ENCODE measurements at regions not wholly inside any gene's neighbourhood (a gene's known extent, or its start where the extent isn't known, plus 50 kb on each side); places are given as distances from the start of the nearest gene placed in this dataset.

DNA sequence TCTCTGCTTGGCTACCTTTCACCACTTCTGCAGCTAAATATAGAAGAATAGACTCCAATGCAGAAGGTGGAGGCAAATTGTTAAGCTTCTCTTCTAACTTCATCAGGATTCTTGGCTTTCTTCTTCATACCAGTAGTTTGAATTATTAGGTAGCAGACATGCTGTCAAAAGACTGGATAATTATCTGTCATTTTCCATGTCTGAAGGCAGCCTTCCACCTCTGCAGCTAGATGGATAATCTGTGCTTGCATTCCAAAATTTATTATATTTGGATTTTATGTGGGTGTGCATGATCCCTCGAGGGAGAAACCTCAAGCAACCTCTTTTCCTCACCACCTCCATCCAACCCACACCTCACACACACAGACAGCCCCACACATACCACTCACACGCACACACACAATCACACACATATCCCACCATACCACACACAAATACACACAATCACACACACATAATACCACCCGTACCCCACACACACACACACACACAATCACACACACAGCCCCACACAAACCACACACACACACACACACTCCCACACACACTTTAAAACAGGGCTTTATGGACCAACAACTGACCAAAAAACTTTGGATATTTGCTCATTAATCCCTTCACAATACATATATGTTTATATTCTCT is 145.0 kb downstream of the C7orf25 start:
- TF ChIP-seq CHD2 (IDR thresholded peaks at IDR 0.05; ENCODE audit: low read depth, low read length) (no peak), YY1 (IDR thresholded peaks at IDR 0.05; ENCODE audit: borderline replicate concordance in 1 of 3, control insufficient read depth in 1 of 3, extremely low read depth in 1 of 3, insufficient read depth in 3 of 3, insufficient read length in 1 of 3, insufficient replicate concordance in 2 of 3, low read depth in 1 of 3, low read length in 2 of 3) (no peak), ZNF785 (CRISPR knock-in tag; IDR thresholded peaks at IDR 0.05) (no peak), TBL1XR1 (IDR thresholded peaks at IDR 0.05; ENCODE audit: low read length in 2 of 2) (no peak), EP300 (IDR thresholded peaks at IDR 0.05; ENCODE audit: low read length) (no peak), POLR2A (conservative IDR thresholded peaks at IDR 0.05) (no peak), HNRNPUL1 (IDR thresholded peaks at IDR 0.05; ENCODE audit: low read length) (no peak), GTF2A2 (tag; IDR thresholded peaks at IDR 0.05) (no peak), FOXA3 (CRISPR knock-in tag; conservative IDR thresholded peaks at IDR 0.05 in 1 of 2, IDR thresholded peaks at IDR 0.05 in 1 of 2) (no peak), MYC (IDR thresholded peaks at IDR 0.05; ENCODE audit: low read depth, low read length) (no peak), MYC (CRISPR knock-in tag; IDR thresholded peaks at IDR 0.05; ENCODE audit: borderline replicate concordance, low read depth) (no peak)
- TF ChIP-seq, protein P1, sequence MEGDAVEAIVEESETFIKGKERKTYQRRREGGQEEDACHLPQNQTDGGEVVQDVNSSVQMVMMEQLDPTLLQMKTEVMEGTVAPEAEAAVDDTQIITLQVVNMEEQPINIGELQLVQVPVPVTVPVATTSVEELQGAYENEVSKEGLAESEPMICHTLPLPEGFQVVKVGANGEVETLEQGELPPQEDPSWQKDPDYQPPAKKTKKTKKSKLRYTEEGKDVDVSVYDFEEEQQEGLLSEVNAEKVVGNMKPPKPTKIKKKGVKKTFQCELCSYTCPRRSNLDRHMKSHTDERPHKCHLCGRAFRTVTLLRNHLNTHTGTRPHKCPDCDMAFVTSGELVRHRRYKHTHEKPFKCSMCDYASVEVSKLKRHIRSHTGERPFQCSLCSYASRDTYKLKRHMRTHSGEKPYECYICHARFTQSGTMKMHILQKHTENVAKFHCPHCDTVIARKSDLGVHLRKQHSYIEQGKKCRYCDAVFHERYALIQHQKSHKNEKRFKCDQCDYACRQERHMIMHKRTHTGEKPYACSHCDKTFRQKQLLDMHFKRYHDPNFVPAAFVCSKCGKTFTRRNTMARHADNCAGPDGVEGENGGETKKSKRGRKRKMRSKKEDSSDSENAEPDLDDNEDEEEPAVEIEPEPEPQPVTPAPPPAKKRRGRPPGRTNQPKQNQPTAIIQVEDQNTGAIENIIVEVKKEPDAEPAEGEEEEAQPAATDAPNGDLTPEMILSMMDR (IDR thresholded peaks at IDR 0.05 in 2 of 3, conservative IDR thresholded peaks at IDR 0.05 in 1 of 3; ENCODE audit: insufficient read depth in 2 of 3, low read depth in 1 of 3, low read length in 3 of 3): no peak
- TF ChIP-seq, protein P2, sequence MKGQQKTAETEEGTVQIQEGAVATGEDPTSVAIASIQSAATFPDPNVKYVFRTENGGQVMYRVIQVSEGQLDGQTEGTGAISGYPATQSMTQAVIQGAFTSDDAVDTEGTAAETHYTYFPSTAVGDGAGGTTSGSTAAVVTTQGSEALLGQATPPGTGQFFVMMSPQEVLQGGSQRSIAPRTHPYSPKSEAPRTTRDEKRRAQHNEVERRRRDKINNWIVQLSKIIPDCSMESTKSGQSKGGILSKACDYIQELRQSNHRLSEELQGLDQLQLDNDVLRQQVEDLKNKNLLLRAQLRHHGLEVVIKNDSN (CRISPR knock-in tag; IDR thresholded peaks at IDR 0.05): no peak
- TF ChIP-seq, protein P3, sequence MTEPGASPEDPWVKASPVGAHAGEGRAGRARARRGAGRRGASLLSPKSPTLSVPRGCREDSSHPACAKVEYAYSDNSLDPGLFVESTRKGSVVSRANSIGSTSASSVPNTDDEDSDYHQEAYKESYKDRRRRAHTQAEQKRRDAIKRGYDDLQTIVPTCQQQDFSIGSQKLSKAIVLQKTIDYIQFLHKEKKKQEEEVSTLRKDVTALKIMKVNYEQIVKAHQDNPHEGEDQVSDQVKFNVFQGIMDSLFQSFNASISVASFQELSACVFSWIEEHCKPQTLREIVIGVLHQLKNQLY (CRISPR knock-in tag; conservative IDR thresholded peaks at IDR 0.05): no peak

Data from K562 (cell line).